ENCODE measurements at regions not wholly inside any gene's neighbourhood (a gene's known extent, or its start where the extent isn't known, plus 50 kb on each side); places are given as distances from the start of the nearest gene placed in this dataset.

DNA sequence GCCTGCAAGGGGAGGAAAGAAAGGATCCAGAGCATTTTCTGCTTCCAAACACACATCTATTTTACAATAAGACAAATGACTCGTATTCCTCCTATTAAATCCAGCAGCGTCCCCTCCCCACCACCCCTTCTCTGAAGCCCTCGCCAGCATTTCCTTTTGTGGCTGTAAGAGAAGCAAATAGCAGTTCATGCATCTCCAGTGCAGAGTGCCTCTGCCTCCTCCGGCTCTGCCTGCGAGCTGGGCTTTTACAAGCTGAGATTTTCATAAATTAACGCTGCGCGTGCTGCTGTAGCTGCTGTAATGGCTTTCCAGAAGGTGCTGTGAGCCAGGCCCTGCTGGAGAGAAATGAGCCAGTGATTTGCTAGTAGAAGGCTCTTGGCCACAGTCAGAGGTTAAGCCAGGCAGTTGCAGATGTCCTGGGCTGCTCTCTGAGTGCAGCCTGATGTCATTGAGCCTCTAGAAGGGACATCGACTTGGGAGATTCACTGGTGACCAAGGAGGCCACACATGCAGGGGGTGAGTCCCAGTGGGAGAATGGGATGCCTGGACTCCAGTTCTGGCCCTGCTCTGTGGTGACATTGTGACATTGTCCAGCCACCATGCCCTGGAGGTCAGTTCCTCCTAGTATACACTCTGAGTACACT is 134.5 kb upstream of the NAV2 start (continued):
- TF ChIP-seq, protein P1, sequence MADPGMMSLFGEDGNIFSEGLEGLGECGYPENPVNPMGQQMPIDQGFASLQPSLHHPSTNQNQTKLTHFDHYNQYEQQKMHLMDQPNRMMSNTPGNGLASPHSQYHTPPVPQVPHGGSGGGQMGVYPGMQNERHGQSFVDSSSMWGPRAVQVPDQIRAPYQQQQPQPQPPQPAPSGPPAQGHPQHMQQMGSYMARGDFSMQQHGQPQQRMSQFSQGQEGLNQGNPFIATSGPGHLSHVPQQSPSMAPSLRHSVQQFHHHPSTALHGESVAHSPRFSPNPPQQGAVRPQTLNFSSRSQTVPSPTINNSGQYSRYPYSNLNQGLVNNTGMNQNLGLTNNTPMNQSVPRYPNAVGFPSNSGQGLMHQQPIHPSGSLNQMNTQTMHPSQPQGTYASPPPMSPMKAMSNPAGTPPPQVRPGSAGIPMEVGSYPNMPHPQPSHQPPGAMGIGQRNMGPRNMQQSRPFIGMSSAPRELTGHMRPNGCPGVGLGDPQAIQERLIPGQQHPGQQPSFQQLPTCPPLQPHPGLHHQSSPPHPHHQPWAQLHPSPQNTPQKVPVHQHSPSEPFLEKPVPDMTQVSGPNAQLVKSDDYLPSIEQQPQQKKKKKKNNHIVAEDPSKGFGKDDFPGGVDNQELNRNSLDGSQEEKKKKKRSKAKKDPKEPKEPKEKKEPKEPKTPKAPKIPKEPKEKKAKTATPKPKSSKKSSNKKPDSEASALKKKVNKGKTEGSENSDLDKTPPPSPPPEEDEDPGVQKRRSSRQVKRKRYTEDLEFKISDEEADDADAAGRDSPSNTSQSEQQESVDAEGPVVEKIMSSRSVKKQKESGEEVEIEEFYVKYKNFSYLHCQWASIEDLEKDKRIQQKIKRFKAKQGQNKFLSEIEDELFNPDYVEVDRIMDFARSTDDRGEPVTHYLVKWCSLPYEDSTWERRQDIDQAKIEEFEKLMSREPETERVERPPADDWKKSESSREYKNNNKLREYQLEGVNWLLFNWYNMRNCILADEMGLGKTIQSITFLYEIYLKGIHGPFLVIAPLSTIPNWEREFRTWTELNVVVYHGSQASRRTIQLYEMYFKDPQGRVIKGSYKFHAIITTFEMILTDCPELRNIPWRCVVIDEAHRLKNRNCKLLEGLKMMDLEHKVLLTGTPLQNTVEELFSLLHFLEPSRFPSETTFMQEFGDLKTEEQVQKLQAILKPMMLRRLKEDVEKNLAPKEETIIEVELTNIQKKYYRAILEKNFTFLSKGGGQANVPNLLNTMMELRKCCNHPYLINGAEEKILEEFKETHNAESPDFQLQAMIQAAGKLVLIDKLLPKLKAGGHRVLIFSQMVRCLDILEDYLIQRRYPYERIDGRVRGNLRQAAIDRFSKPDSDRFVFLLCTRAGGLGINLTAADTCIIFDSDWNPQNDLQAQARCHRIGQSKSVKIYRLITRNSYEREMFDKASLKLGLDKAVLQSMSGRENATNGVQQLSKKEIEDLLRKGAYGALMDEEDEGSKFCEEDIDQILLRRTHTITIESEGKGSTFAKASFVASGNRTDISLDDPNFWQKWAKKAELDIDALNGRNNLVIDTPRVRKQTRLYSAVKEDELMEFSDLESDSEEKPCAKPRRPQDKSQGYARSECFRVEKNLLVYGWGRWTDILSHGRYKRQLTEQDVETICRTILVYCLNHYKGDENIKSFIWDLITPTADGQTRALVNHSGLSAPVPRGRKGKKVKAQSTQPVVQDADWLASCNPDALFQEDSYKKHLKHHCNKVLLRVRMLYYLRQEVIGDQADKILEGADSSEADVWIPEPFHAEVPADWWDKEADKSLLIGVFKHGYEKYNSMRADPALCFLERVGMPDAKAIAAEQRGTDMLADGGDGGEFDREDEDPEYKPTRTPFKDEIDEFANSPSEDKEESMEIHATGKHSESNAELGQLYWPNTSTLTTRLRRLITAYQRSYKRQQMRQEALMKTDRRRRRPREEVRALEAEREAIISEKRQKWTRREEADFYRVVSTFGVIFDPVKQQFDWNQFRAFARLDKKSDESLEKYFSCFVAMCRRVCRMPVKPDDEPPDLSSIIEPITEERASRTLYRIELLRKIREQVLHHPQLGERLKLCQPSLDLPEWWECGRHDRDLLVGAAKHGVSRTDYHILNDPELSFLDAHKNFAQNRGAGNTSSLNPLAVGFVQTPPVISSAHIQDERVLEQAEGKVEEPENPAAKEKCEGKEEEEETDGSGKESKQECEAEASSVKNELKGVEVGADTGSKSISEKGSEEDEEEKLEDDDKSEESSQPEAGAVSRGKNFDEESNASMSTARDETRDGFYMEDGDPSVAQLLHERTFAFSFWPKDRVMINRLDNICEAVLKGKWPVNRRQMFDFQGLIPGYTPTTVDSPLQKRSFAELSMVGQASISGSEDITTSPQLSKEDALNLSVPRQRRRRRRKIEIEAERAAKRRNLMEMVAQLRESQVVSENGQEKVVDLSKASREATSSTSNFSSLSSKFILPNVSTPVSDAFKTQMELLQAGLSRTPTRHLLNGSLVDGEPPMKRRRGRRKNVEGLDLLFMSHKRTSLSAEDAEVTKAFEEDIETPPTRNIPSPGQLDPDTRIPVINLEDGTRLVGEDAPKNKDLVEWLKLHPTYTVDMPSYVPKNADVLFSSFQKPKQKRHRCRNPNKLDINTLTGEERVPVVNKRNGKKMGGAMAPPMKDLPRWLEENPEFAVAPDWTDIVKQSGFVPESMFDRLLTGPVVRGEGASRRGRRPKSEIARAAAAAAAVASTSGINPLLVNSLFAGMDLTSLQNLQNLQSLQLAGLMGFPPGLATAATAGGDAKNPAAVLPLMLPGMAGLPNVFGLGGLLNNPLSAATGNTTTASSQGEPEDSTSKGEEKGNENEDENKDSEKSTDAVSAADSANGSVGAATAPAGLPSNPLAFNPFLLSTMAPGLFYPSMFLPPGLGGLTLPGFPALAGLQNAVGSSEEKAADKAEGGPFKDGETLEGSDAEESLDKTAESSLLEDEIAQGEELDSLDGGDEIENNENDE (IDR thresholded peaks at IDR 0.05; ENCODE audit: insufficient replicate concordance, low read length): no peak
- TF ChIP-seq CHD1 (IDR thresholded peaks at IDR 0.05; ENCODE audit: low read depth, low read length) (no peak), EP300 (IDR thresholded peaks at IDR 0.05; ENCODE audit: borderline replicate concordance in 1 of 2, low read depth in 2 of 2, low read length in 2 of 2) (no peak), JUN (IDR thresholded peaks at IDR 0.05; ENCODE audit: low read depth, low read length) (no peak), CHD2 (IDR thresholded peaks at IDR 0.05; ENCODE audit: low read length) (no peak), SP2 (IDR thresholded peaks at IDR 0.05; ENCODE audit: low read length) (no peak), YY1 (IDR thresholded peaks at IDR 0.05; ENCODE audit: low read depth, low read length) (no peak), CREB1 (IDR thresholded peaks at IDR 0.05) (no peak), POU5F1 (IDR thresholded peaks at IDR 0.05; ENCODE audit: low read depth, low read length) (no peak), NANOG (IDR thresholded peaks at IDR 0.05; ENCODE audit: insufficient read depth, low read depth, low read length, poor library complexity, severe bottlenecking) (no peak), SP1 (IDR thresholded peaks at IDR 0.05; ENCODE audit: low read depth, low read length) (no peak)
- TF ChIP-seq, protein P2, sequence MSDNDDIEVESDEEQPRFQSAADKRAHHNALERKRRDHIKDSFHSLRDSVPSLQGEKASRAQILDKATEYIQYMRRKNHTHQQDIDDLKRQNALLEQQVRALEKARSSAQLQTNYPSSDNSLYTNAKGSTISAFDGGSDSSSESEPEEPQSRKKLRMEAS (IDR thresholded peaks at IDR 0.05): no peak
